ENCODE measurements at regions not wholly inside any gene's neighbourhood (a gene's known extent, or its start where the extent isn't known, plus 50 kb on each side); places are given as distances from the start of the nearest gene placed in this dataset.

GRCh38 chr1:233435622-233436021 is 108.1 kb downstream of the MAP3K21 start:
- intact Hi-C loops (cut with micrococcal nuclease): no loop called here
- no peaks in the 10 kb centered on the region for H3K4me1 Mint-ChIP-seq
- Histone ChIP-seq H3K4me3 (ENCODE audit: low read length) (no peak overlapping the region), H3K27me3 (ENCODE audit: control insufficient read depth in 2 of 2, insufficient read depth in 2 of 2, low read length in 2 of 2) (no peaks in the 10 kb centered on the region), H3K9me3 (ENCODE audit: control insufficient read depth in 2 of 3, low read length in 3 of 3) (no peaks in the 10 kb centered on the region), H3K36me3 (ENCODE audit: control insufficient read depth in 2 of 3, insufficient read depth in 3 of 3, low read length in 3 of 3) (no peaks in the 10 kb centered on the region), H3K27ac (ENCODE audit: low read depth, low read length) (no peak overlapping the region), H3K4me1 (ENCODE audit: control insufficient read depth in 2 of 2, insufficient read depth in 2 of 2, low read length in 2 of 2) (no peaks in the 10 kb centered on the region)
- no peak for ATAC-seq
- DNase-seq: no peak
- CTCF ChIA-PET: no interaction called here
- no peaks in the 10 kb centered on the region for H3K36me3 Mint-ChIP-seq
- POLR2A ChIA-PET: no interaction called here
- H3K27me3 Mint-ChIP-seq: peaks cover 19 to 50% (median 30%) of the 10 kb centered on the region in 5 donors
- no peak overlapping the region for H3K4me3 Mint-ChIP-seq
- no peak overlapping the region for H3K27ac Mint-ChIP-seq
- peaks cover 0 to 6% (median 0%) of the 10 kb centered on the region in 11 donors for H3K9me3 Mint-ChIP-seq

DNA sequence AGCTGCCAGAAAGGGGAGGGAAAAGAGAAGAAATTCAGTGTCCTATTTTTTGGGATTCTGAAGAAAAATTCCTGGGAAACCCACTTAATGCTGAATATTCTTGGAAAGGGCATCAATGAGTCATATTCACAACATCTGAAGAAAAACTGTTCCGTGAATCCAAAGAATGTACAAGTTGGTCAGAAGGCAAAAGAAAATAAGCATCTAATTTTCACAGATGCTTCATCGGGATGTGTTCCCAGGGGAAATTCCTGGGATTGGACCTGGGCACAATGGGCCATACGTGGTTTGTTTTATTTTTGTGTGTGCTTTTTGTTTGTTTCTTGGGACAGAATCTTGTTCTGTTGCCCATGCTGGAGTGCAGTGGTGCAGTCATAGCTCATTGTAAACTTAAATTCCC is 112.2 kb downstream of the MAP3K21 start:
- no peaks in the 10 kb centered on the region for H3K36me3 Mint-ChIP-seq
- Histone ChIP-seq H3K9me3 (ENCODE audit: control insufficient read depth in 2 of 3, low read length in 3 of 3) (no peaks in the 10 kb centered on the region), H3K4me3 (ENCODE audit: low read length) (no peak overlapping the region), H3K4me1 (ENCODE audit: control insufficient read depth in 2 of 2, insufficient read depth in 2 of 2, low read length in 2 of 2) (no peaks in the 10 kb centered on the region), H3K27ac (ENCODE audit: low read depth, low read length) (no peak overlapping the region), H3K36me3 (ENCODE audit: control insufficient read depth in 2 of 3, insufficient read depth in 3 of 3, low read length in 3 of 3) (no peaks in the 10 kb centered on the region), H3K27me3 (ENCODE audit: control insufficient read depth in 2 of 2, insufficient read depth in 2 of 2, low read length in 2 of 2) (no peaks in the 10 kb centered on the region)
- ATAC-seq: no peak
- H3K27me3 Mint-ChIP-seq: peaks cover 18 to 34% (median 30%) of the 10 kb centered on the region in 5 donors
- ChIA-PET CTCF (no interaction called here), POLR2A (no interaction called here)
- H3K4me1 Mint-ChIP-seq: no peaks in the 10 kb centered on the region
- no peak for DNase-seq
- H3K4me3 Mint-ChIP-seq: no peak overlapping the region
- peaks cover 0 to 3% (median 0%) of the 10 kb centered on the region in 11 donors for H3K9me3 Mint-ChIP-seq
- intact Hi-C loops (cut with micrococcal nuclease): loop anchor here in 1 of 2 donors (2.0 kb wide), 1 partner anchor 45 kb away; no protein-coding TSS in a partner anchor
- H3K27ac Mint-ChIP-seq: no peak overlapping the region

GRCh38 chr1:233440951-233441401 is 113.5 kb downstream of the MAP3K21 start:
- CTCF ChIA-PET: interaction anchor here (0.6 to 1.2 kb wide), 2 partner anchors 424 to 624 kb away, joined by 3 read pairs; no protein-coding TSS in a partner anchor
- intact Hi-C loops (cut with micrococcal nuclease): loop anchor here in 1 of 2 donors (1.0 to 2.0 kb wide), 3 partner anchors 46 to 624 kb away; no protein-coding TSS in a partner anchor
- Histone ChIP-seq H3K36me3 (ENCODE audit: control insufficient read depth in 2 of 3, insufficient read depth in 3 of 3, low read length in 3 of 3) (no peaks in the 10 kb centered on the region), H3K27me3 (ENCODE audit: control insufficient read depth in 2 of 2, insufficient read depth in 2 of 2, low read length in 2 of 2) (no peaks in the 10 kb centered on the region), H3K9me3 (ENCODE audit: control insufficient read depth in 2 of 3, low read length in 3 of 3) (no peaks in the 10 kb centered on the region), H3K4me1 (ENCODE audit: control insufficient read depth in 2 of 2, insufficient read depth in 2 of 2, low read length in 2 of 2) (no peaks in the 10 kb centered on the region), H3K27ac (ENCODE audit: low read depth, low read length) (no peak overlapping the region), H3K4me3 (ENCODE audit: low read length) (no peak overlapping the region)
- peak; percentile 32 for ATAC-seq
- no peak overlapping the region for H3K27ac Mint-ChIP-seq
- no peak overlapping the region for H3K4me3 Mint-ChIP-seq
- no peaks in the 10 kb centered on the region for H3K4me1 Mint-ChIP-seq
- H3K27me3 Mint-ChIP-seq: peaks cover 9 to 29% (median 26%) of the 10 kb centered on the region in 5 donors
- peak in 3 of 9 donors; percentile 2 to 19 (median 2) for DNase-seq
- peaks cover 0 to 7% (median 0%) of the 10 kb centered on the region in 11 donors for H3K9me3 Mint-ChIP-seq
- POLR2A ChIA-PET: no interaction called here
- H3K36me3 Mint-ChIP-seq: no peaks in the 10 kb centered on the region

DNA sequence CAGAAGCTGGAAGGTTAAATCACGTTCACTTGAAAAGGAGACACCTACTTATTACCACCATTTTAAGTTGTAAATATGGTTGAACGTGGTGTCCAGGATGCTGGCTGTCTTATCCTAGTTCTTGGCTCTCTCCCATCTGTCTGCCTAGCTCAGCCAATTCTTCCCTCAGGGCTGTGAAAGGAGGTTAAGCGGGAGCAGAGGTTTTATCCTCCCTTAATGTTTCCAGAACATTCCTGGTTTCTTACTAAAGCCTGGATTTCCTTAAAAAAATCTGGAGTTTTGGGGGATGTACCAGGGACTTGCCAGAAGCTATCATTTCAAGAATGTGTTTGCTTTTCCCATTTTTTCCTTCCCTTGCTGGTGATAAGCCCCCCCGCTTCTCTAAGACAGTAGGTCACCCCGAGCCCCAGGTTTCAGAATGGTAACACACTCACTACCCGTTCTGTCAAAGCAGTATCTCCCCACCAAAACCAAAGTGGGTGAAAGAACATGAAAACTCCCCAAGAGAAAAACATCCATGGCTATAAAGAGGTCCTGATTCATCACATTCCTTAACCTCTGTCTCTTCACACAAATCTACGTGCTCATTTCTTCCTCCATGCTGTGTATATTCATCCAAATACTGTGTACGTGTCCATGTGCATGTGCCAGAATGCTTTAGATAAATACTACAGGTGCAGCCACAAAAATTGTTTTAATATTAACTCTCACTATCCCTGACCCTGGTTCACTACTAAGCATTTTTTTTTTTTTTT is 114.7 kb downstream of the MAP3K21 start:
- H3K27ac ChIP-seq (ENCODE audit: low read depth, low read length): no peak overlapping the region
- DNase-seq (no peak), ATAC-seq (no peak)
- no peaks in the 10 kb centered on the region for H3K27me3 ChIP-seq (ENCODE audit: control insufficient read depth in 2 of 2, insufficient read depth in 2 of 2, low read length in 2 of 2)
- POLR2A ChIA-PET: no interaction called here
- CTCF ChIA-PET: interaction anchor here (1.2 kb wide), 1 partner anchor 423 kb away, joined by 3 read pairs; no protein-coding TSS in a partner anchor
- H3K4me3 ChIP-seq (ENCODE audit: low read length): no peak overlapping the region
- H3K4me3 Mint-ChIP-seq: no peak overlapping the region
- intact Hi-C loops (cut with micrococcal nuclease): no loop called here
- H3K36me3 Mint-ChIP-seq: no peaks in the 10 kb centered on the region
- no peak overlapping the region for H3K27ac Mint-ChIP-seq
- H3K4me1 Mint-ChIP-seq: no peaks in the 10 kb centered on the region
- peaks cover 5 to 28% (median 20%) of the 10 kb centered on the region in 5 donors for H3K27me3 Mint-ChIP-seq
- no peaks in the 10 kb centered on the region for H3K4me1 ChIP-seq (ENCODE audit: control insufficient read depth in 2 of 2, insufficient read depth in 2 of 2, low read length in 2 of 2)
- no peaks in the 10 kb centered on the region for H3K9me3 ChIP-seq (ENCODE audit: control insufficient read depth in 2 of 3, low read length in 3 of 3)
- H3K36me3 ChIP-seq (ENCODE audit: control insufficient read depth in 2 of 3, insufficient read depth in 3 of 3, low read length in 3 of 3): no peaks in the 10 kb centered on the region
- H3K9me3 Mint-ChIP-seq: peaks cover 0 to 10% (median 0%) of the 10 kb centered on the region in 11 donors

GRCh38 chr1:233443040-233443760 is 115.7 kb downstream of the MAP3K21 start:
- DNase-seq (no peak), ATAC-seq (no peak)
- Histone ChIP-seq H3K4me1 (ENCODE audit: control insufficient read depth in 2 of 2, insufficient read depth in 2 of 2, low read length in 2 of 2) (no peaks in the 10 kb centered on the region), H3K27ac (ENCODE audit: low read depth, low read length) (no peak overlapping the region), H3K36me3 (ENCODE audit: control insufficient read depth in 2 of 3, insufficient read depth in 3 of 3, low read length in 3 of 3) (no peaks in the 10 kb centered on the region), H3K4me3 (ENCODE audit: low read length) (no peak overlapping the region), H3K9me3 (ENCODE audit: control insufficient read depth in 2 of 3, low read length in 3 of 3) (no peaks in the 10 kb centered on the region), H3K27me3 (ENCODE audit: control insufficient read depth in 2 of 2, insufficient read depth in 2 of 2, low read length in 2 of 2) (no peaks in the 10 kb centered on the region)
- no peak overlapping the region for H3K4me3 Mint-ChIP-seq
- H3K9me3 Mint-ChIP-seq: peaks cover 0 to 10% (median 0%) of the 10 kb centered on the region in 11 donors
- intact Hi-C loops (cut with micrococcal nuclease): no loop called here
- H3K27me3 Mint-ChIP-seq: peaks cover 11 to 24% (median 20%) of the 10 kb centered on the region in 5 donors
- H3K27ac Mint-ChIP-seq: no peak overlapping the region
- no peaks in the 10 kb centered on the region for H3K36me3 Mint-ChIP-seq
- no peaks in the 10 kb centered on the region for H3K4me1 Mint-ChIP-seq
- ChIA-PET CTCF (no interaction called here), POLR2A (no interaction called here)

DNA sequence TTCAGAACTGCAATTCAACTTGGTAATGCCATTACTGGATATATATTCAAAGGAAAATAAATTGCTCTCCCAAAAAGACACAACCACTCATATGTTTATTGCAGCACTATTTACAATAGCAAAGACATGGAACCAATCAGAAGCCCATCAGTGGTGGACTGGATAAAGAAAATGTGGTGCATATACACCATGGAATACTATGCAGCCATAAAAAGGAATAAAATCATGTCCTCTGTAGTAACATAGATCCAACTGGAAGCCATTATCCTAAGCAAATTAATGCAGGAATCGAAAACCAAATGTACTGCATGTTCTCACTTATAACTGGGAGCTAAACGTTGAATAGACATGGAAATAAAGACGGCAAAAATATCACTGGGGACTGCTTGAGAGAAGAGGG is 117.0 kb downstream of the MAP3K21 start:
- H3K27me3 ChIP-seq (ENCODE audit: control insufficient read depth in 2 of 2, insufficient read depth in 2 of 2, low read length in 2 of 2): no peaks in the 10 kb centered on the region
- ATAC-seq (no peak), DNase-seq (no peak)
- ChIA-PET CTCF (no interaction called here), POLR2A (no interaction called here)
- Mint-ChIP-seq H3K4me1 (no peaks in the 10 kb centered on the region), H3K27me3 (peaks cover 14 to 23% (median 18%) of the 10 kb centered on the region in 5 donors), H3K9me3 (peaks cover 0 to 10% (median 0%) of the 10 kb centered on the region in 11 donors), H3K36me3 (no peaks in the 10 kb centered on the region), H3K27ac (no peak overlapping the region), H3K4me3 (no peak overlapping the region)
- H3K4me3 ChIP-seq (ENCODE audit: low read length): no peak overlapping the region
- H3K4me1 ChIP-seq (ENCODE audit: control insufficient read depth in 2 of 2, insufficient read depth in 2 of 2, low read length in 2 of 2): no peaks in the 10 kb centered on the region
- H3K9me3 ChIP-seq (ENCODE audit: control insufficient read depth in 2 of 3, low read length in 3 of 3): no peaks in the 10 kb centered on the region
- no peak overlapping the region for H3K27ac ChIP-seq (ENCODE audit: low read depth, low read length)
- H3K36me3 ChIP-seq (ENCODE audit: control insufficient read depth in 2 of 3, insufficient read depth in 3 of 3, low read length in 3 of 3): no peaks in the 10 kb centered on the region
- intact Hi-C loops (cut with micrococcal nuclease): no loop called here
